Body of pancreas (tissue), 4 donors: ENCODE measurements at regions not wholly inside any gene's neighbourhood (a gene's known extent, or its start where the extent isn't known, plus 50 kb on each side); places are given as distances from the start of the nearest gene placed in this dataset.

Experiments
- ATAC-seq: fragments of 150-250 bp; one replicate; pipeline ENCODE4 v1.9.1; 2016
- DNase-seq, 4 donors: peaks; one replicate each; pipeline ENCODE4 v3.0.0-alpha.2; 2019
- H3K27ac ChIP-seq, 4 donors: fragments of 200-600 bp; sonication (generic); 1 replicate in 3 of 4; 2 replicates in 1 of 4; pipeline versions ENCODE4 v1.5.1 to v1.6.1; 2016 to 2019; ENCODE audit warnings: mild to moderate bottlenecking in 1 of 4, mixed read lengths in 1 of 4, moderate library complexity in 1 of 4
- H3K27me3 ChIP-seq, 2 donors: fragments of 200-600 bp; sonication (generic); one replicate each; pipeline ENCODE4 v1.6.0; 2016; ENCODE audit warnings: mild to moderate bottlenecking in 1 of 2
- H3K36me3 ChIP-seq, 2 donors: fragments of 200-600 bp; sonication (generic); replicated peaks in 1 of 2; 2 replicates each; pipeline ENCODE4 v1.5.1; 2016; ENCODE audit warnings: low read depth in 2 of 2; ENCODE audit not compliant: insufficient read depth in 1 of 2
- H3K4me1 ChIP-seq: fragments of 200-600 bp; sonication (generic); one replicate; pipeline ENCODE4 v1.6.0; 2016
- H3K4me3 ChIP-seq, 2 donors: fragments of 200-600 bp; sonication (generic); 1 replicate in 1 of 2; 2 replicates in 1 of 2; pipeline ENCODE4 v1.5.1; 2016 to 2019
- H3K9me3 ChIP-seq, 3 donors: fragments of 200-600 bp; sonication (generic); 1 replicate in 2 of 3; 2 replicates in 1 of 3; pipeline ENCODE4 v1.5.1; 2016
- POLR2A ChIP-seq, 3 donors: fragments of 450-650 bp; IDR thresholded peaks; one replicate each; pipeline ENCODE4 v1.6.1; 2016; ENCODE audit warnings: antibody characterized with exemption in 3 of 3, mild to moderate bottlenecking in 2 of 3
- WGBS, 2 donors: methylation state at CpG; one replicate each; pipeline ENCODE4 v1.1.5; 2017; 5-methylcytosine and 5-hydroxymethylcytosine counted together
- intact Hi-C: fragments of 100-400 bp; cut with DNase I; formaldehyde crosslinking; loops from one replicate; pipeline ENCODE4 v1.15.1; 2023
- TF ChIP-seq, protein P1 (sequence below), 7 experiments: fragments of 450-650 bp in 4 of 7; fragments of 200-600 bp in 3 of 7; sonication (generic) in 3 of 7; IDR thresholded peaks; one replicate each; pipeline ENCODE4 v1.5.1; 2016 to 2019; ENCODE audit warnings: antibody characterized with exemption in 7 of 7

DNA sequence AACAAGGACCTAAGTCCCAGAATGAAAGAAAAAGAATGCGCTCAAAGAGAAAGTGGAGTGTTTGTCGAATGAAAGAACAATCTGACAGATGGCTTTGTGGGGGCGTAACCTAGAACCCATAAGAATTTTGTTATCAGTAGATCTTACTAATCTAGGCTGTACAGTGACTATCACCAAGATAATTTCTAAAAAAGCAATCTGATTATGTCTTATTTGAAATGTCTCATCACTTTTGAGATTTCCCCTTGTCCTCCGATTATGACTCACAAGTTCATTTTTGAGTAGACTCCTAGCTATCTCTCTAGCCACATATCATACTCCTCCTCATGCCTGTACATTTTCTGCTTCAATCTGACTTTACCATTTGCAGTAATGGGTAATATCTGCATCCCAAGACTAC lies 135.6 kb upstream of the SMARCA2 start:
- Histone ChIP-seq H3K27me3 (no peaks in the 10 kb centered on the region), H3K27ac (no peak overlapping the region), H3K36me3 (no peaks in the 10 kb centered on the region), H3K4me1 (no peaks in the 10 kb centered on the region), H3K9me3 (no peaks in the 10 kb centered on the region), H3K4me3 (no peak overlapping the region)
- ATAC-seq (no peak), DNase-seq (no peak)
- intact Hi-C loops = no loop called here
- no peak for TF ChIP-seq POLR2A (IDR thresholded peaks at IDR 0.05)
- TF ChIP-seq, protein P1, sequence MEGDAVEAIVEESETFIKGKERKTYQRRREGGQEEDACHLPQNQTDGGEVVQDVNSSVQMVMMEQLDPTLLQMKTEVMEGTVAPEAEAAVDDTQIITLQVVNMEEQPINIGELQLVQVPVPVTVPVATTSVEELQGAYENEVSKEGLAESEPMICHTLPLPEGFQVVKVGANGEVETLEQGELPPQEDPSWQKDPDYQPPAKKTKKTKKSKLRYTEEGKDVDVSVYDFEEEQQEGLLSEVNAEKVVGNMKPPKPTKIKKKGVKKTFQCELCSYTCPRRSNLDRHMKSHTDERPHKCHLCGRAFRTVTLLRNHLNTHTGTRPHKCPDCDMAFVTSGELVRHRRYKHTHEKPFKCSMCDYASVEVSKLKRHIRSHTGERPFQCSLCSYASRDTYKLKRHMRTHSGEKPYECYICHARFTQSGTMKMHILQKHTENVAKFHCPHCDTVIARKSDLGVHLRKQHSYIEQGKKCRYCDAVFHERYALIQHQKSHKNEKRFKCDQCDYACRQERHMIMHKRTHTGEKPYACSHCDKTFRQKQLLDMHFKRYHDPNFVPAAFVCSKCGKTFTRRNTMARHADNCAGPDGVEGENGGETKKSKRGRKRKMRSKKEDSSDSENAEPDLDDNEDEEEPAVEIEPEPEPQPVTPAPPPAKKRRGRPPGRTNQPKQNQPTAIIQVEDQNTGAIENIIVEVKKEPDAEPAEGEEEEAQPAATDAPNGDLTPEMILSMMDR (IDR thresholded peaks at IDR 0.05) = no peak
- 75 to 88% methylated on average over 4 of the region's 4 CpGs for WGBS, 2 donors

DNA sequence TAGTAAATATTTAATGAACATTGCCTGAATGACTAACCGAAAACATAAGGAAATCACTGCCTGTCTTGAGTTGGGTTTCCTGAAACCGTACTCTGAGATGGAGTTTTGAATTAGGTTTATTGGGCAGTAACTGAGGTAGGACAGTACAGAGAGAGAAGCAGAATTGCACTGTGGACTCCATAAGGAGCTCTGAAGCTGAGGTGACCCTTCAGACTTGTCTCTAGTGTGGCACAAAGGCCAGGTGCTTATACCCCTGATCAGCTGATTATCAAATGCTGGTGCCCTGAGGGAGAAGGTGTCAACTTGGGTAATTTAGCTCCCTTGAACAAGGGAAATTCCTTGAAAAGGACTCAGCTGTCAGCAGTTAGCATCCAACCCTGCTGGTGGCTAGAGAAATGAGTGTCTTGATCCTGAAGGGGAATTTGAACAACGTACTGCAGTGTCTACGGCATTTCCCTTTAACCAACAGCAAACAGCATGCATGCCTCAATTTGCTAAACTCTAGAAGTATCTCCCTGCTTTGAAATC lies 135.0 kb upstream of the SMARCA2 start:
- no peaks in the 10 kb centered on the region for H3K27me3 ChIP-seq
- WGBS, 2 donors = 72 to 81% methylated on average over 4 of the region's 4 CpGs
- H3K4me3 ChIP-seq = no peak overlapping the region
- ATAC-seq = no peak
- no peak for DNase-seq
- H3K4me1 ChIP-seq = no peaks in the 10 kb centered on the region
- intact Hi-C loops = no loop called here
- no peaks in the 10 kb centered on the region for H3K9me3 ChIP-seq
- no peak overlapping the region for H3K27ac ChIP-seq
- H3K36me3 ChIP-seq = no peaks in the 10 kb centered on the region
- TF ChIP-seq, protein P1 (IDR thresholded peaks at IDR 0.05) = no peak
- TF ChIP-seq POLR2A (IDR thresholded peaks at IDR 0.05) = no peak

DNA sequence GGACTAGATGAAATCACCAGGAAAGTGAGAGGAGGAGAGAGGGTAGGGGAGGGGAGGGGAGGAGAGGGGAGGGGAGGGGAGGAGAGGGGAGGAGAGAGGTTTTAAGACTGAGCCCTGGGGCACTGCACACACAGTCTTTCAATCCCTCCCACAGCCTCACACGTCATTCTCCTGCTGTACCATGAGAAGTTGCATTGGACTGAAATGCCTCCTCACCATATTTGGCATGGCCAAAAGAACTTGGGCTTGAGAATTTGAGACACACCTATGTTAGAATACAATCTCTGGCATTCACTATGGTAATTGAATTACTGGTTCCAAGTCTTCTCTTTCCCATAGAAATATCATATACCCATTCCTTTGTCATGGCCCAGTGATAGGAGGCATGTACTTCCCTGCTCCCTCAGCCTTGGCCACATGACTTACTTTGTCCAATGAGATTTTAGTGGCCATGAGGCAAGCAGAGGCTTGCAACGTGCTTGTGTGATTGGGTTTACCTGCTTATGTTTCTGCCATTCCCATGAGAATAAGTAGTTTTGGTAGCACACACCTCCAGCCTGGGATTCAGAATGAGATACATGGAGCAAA lies 133.3 kb upstream of the SMARCA2 start:
- TF ChIP-seq, protein P1 (IDR thresholded peaks at IDR 0.05) = no peak
- no peak for TF ChIP-seq POLR2A (IDR thresholded peaks at IDR 0.05)
- no peaks in the 10 kb centered on the region for H3K27me3 ChIP-seq
- no peak overlapping the region for H3K27ac ChIP-seq
- intact Hi-C loops = no loop called here
- DNase-seq (no peak), ATAC-seq (no peak)
- no peaks in the 10 kb centered on the region for H3K36me3 ChIP-seq
- 49 to 58% methylated on average over 2 of the region's 2 CpGs for WGBS, 2 donors
- H3K4me3 ChIP-seq = no peak overlapping the region
- H3K4me1 ChIP-seq = no peaks in the 10 kb centered on the region
- no peaks in the 10 kb centered on the region for H3K9me3 ChIP-seq

DNA sequence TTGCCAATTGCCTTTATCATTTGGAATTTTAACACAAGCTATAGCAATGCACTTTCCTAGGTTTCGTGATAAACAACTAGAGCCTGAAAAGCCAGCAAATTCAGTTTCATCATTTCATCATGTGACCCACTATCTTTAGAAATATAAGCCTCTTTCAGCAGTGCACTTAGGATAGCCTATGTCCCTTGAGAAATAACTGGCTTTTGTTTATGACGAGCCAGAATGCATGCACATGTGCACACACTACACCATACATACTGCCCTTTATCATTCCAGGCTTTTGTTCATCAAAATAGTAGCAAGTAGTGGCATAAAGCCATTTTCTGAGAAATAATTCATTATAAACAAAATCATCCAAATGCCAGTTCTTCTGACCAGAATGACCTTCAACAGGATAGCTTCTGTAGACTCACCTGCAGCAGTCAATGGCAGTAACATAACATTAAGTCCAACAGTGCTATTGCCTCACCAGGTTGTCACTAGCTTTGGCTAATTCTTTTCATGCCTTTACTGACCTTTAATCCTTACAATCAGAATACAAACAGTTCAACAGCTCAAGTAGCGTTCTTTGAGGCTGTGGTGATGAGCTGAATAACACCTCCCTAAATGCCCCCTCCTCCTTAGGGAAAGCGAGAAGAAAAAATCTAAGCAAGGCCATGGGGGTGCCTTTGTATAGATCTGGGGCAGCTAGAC lies 132.3 kb upstream of the SMARCA2 start:
- intact Hi-C loops = no loop called here
- H3K4me1 ChIP-seq = no peaks in the 10 kb centered on the region
- TF ChIP-seq, protein P1 (IDR thresholded peaks at IDR 0.05) = no peak
- TF ChIP-seq POLR2A (IDR thresholded peaks at IDR 0.05) = no peak
- 44 to 52% methylated on average over 4 of the region's 4 CpGs for WGBS, 2 donors
- H3K27me3 ChIP-seq = no peaks in the 10 kb centered on the region
- DNase-seq (no peak), ATAC-seq (no peak)
- H3K4me3 ChIP-seq = no peak overlapping the region
- H3K9me3 ChIP-seq = no peaks in the 10 kb centered on the region
- H3K27ac ChIP-seq = no peak overlapping the region
- no peaks in the 10 kb centered on the region for H3K36me3 ChIP-seq

DNA sequence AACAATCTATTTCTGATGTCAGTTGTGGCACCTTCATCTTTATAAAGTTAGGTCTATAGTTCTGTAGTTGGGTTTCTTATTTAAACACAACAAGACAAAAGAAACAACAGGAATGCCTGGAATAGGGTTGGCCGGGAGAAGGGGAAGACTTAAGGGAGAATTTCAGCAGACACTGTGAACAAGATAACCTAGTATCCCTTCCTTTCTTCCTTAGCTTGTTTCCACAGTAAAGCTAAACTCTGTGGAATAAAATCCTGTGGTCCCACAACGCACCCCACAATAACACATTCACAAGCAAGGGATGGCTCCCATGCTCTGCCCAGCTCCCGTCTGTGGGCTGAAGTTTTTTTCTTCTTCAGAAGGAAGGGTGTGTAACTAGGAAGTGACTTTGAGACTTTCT lies 124.9 kb upstream of the SMARCA2 start:
- H3K36me3 ChIP-seq = no peaks in the 10 kb centered on the region
- H3K27me3 ChIP-seq = no peaks in the 10 kb centered on the region
- DNase-seq (no peak), ATAC-seq (no peak)
- H3K4me1 ChIP-seq = no peaks in the 10 kb centered on the region
- H3K27ac ChIP-seq = no peak overlapping the region
- WGBS, 2 donors = 66 to 84% methylated on average over 3 of the region's 3 CpGs
- no peak for TF ChIP-seq POLR2A (IDR thresholded peaks at IDR 0.05)
- TF ChIP-seq, protein P1 (IDR thresholded peaks at IDR 0.05) = no peak
- no peak overlapping the region for H3K4me3 ChIP-seq
- intact Hi-C loops = no loop called here
- no peaks in the 10 kb centered on the region for H3K9me3 ChIP-seq
